ENCODE measurements at regions not wholly inside any gene's neighbourhood (a gene's known extent, or its start where the extent isn't known, plus 50 kb on each side); places are given as distances from the start of the nearest gene placed in this dataset.

- DNase-seq, result no peak
Measured at GRCh38 chrX:99073551-99073950, 1336.5 kb downstream of the PCDH19 start.

- DNase-seq, result no peak
Measured at GRCh38 chrX:99051639-99052038, 1358.4 kb downstream of the PCDH19 start.

GRCh38 chrX:99033226-99033901 lies 1376.7 kb downstream of the PCDH19 start:
- DNase-seq, result no peak

GRCh38 chrX:99010957-99011356 lies 1399.1 kb downstream of the PCDH19 start:
- DNase-seq, result no peak

GRCh38 chrX:99001286-99001685 lies 1408.8 kb downstream of the PCDH19 start:
- no peak for DNase-seq

- DNase-seq, result no peak
Measured at GRCh38 chrX:98962996-98963395, 1447.1 kb downstream of the PCDH19 start.

- no peak for DNase-seq
Measured at GRCh38 chrX:98956014-98956413, 1454.1 kb downstream of the PCDH19 start.

- no peak for DNase-seq
Measured at GRCh38 chrX:98939456-98939855, 1470.6 kb downstream of the PCDH19 start.

GRCh38 chrX:98931216-98931615 lies 1478.9 kb downstream of the PCDH19 start:
- DNase-seq, result no peak

- DNase-seq, result no peak
Measured at GRCh38 chrX:98924511-98924910, 1485.6 kb downstream of the PCDH19 start.

GRCh38 chrX:98897191-98897590 lies 1512.9 kb downstream of the PCDH19 start:
- DNase-seq, result no peak

- peak; percentile 7 for DNase-seq
Measured at GRCh38 chrX:98850639-98851038, 1559.4 kb downstream of the PCDH19 start.
